ENCODE measurements at regions not wholly inside any gene's neighbourhood (a gene's known extent, or its start where the extent isn't known, plus 50 kb on each side); places are given as distances from the start of the nearest gene placed in this dataset.

DNA sequence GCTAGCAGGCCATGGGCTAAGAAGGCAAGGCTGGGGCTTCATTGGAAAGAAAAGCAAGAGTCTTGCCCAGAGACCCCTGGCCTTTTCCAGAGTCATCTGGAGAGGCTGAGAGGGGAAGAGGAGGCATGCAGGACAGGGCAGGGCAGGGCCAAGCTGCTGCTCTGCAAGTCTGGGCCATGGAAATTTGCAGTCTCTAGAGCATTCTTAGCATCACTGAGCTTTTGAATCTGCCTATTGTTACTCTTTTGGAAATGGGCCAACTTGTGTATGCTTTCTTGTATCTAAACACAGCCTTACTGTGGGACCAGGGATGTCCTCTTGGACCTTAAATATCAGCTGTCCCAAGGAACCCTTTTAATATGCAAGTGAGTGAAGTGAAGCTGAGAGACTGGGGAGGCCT, 560.5 kb downstream of the MID1IP1 start:
- TF ChIP-seq ZNF274 (IDR thresholded peaks at IDR 0.05; ENCODE audit: low read depth, low read length) (no peak), YY1 (IDR thresholded peaks at IDR 0.05; ENCODE audit: insufficient read depth, insufficient read length) (no peak)

All from NT2/D1 (cell line).